SK-N-SH treated with all-trans-retinoic acid at 6 μM for 48 hours (cell line): ENCODE measurements at regions not wholly inside any gene's neighbourhood (a gene's known extent, or its start where the extent isn't known, plus 50 kb on each side); places are given as distances from the start of the nearest gene placed in this dataset.

ENCODE experiments used
- ATAC-seq: fragments of 200-7000 bp; cut with Tn5 transposase; 3 replicates; pipeline ENCODE4 v1.9.1; 2020; ENCODE audit warnings: mild to moderate bottlenecking, moderate library complexity
- ARNTL ChIP-seq: fragments of 450-650 bp; formaldehyde crosslinking; IDR thresholded peaks from 2 replicates; pipeline ENCODE4 v1.5.0; 2020; ENCODE audit warnings: low read depth, mild to moderate bottlenecking, moderate library complexity, borderline replicate concordance
- BACH2 ChIP-seq: fragments of 250-450 bp; sonication (Bioruptor Pico); IDR thresholded peaks from 2 replicates; pipeline ENCODE4 v1.9.0; 2021; ENCODE audit warnings: mild to moderate bottlenecking, borderline replicate concordance
- CSDC2 ChIP-seq: fragments of 250-450 bp; sonication (Bioruptor Pico); IDR thresholded peaks from 2 replicates; pipeline ENCODE4 v1.5.0; 2020; ENCODE audit warnings: mild to moderate bottlenecking, moderate library complexity
- ESRRG ChIP-seq: fragments of 250-450 bp; sonication (Bioruptor Pico); IDR thresholded peaks from 2 replicates; pipeline ENCODE4 v1.6.1; 2021; ENCODE audit warnings: mild to moderate bottlenecking
- GLIS3 ChIP-seq: fragments of 250-450 bp; sonication (Bioruptor Pico); IDR thresholded peaks from 2 replicates; pipeline ENCODE4 v1.5.0; 2020; ENCODE audit warnings: mild to moderate bottlenecking, moderate library complexity
- ISL1 ChIP-seq: fragments of 250-450 bp; sonication (Bioruptor Pico); IDR thresholded peaks from 2 replicates; pipeline ENCODE4 v2.1.2; 2022; ENCODE audit warnings: mild to moderate bottlenecking, moderate library complexity
- OSR1 ChIP-seq: fragments of 250-450 bp; sonication (Bioruptor Pico); IDR thresholded peaks from 2 replicates; pipeline ENCODE4 v1.8.0; 2022; ENCODE audit warnings: moderate library complexity, mild to moderate bottlenecking, inconsistent platforms
- PPARA ChIP-seq: fragments of 250-450 bp; sonication (Bioruptor Pico); IDR thresholded peaks from 2 replicates; pipeline ENCODE4 v1.5.0; 2020; ENCODE audit warnings: mild to moderate bottlenecking, borderline replicate concordance
- SNAI2 ChIP-seq: fragments of 250-450 bp; sonication (Bioruptor Pico); IDR thresholded peaks from 2 replicates; pipeline ENCODE4 v1.5.0; 2020; ENCODE audit warnings: mild to moderate bottlenecking, moderate library complexity
- TCF4 ChIP-seq: fragments of 250-450 bp; sonication (Bioruptor Pico); IDR thresholded peaks from 2 replicates; pipeline ENCODE4 v1.8.0; 2021; ENCODE audit warnings: mild to moderate bottlenecking, moderate library complexity, borderline replicate concordance
- TOX ChIP-seq: fragments of 250-450 bp; sonication (Bioruptor Pico); IDR thresholded peaks from 2 replicates; pipeline ENCODE4 v1.8.0; 2021; ENCODE audit warnings: mild to moderate bottlenecking, moderate library complexity, borderline replicate concordance
- ZC3H10 ChIP-seq: fragments of 250-450 bp; sonication (Bioruptor Pico); IDR thresholded peaks from 2 replicates; pipeline ENCODE4 v1.5.1; 2021; ENCODE audit warnings: mild to moderate bottlenecking, moderate library complexity
- ZFP3 ChIP-seq: fragments of 250-450 bp; sonication (Bioruptor Pico); IDR thresholded peaks from 2 replicates; pipeline ENCODE4 v1.5.0; 2020; ENCODE audit warnings: mild to moderate bottlenecking, moderate library complexity
- ZFP30 ChIP-seq: fragments of 450-650 bp; formaldehyde crosslinking; IDR thresholded peaks from 2 replicates; pipeline ENCODE4 v1.5.0; 2022; ENCODE audit warnings: mild to moderate bottlenecking, moderate library complexity
- ZNF70 ChIP-seq: fragments of 450-650 bp; formaldehyde crosslinking; IDR thresholded peaks from 2 replicates; pipeline ENCODE4 v1.5.0; 2020; ENCODE audit warnings: mild to moderate bottlenecking, moderate library complexity
- ZNF8 ChIP-seq: fragments of 450-650 bp; formaldehyde crosslinking; IDR thresholded peaks from 2 replicates; pipeline ENCODE4 v1.5.0; 2020; ENCODE audit warnings: mild to moderate bottlenecking, moderate library complexity
- TF ChIP-seq, protein P1 (sequence below): fragments of 250-450 bp; sonication (Bioruptor Pico); IDR thresholded peaks from 2 replicates; pipeline ENCODE4 v1.5.0; 2020; ENCODE audit warnings: mild to moderate bottlenecking, moderate library complexity
- TF ChIP-seq, protein P2 (sequence below): fragments of 250-450 bp; sonication (Bioruptor Pico); IDR thresholded peaks from 2 replicates; pipeline ENCODE4 v1.5.1; 2021; ENCODE audit warnings: mild to moderate bottlenecking, moderate library complexity
- TF ChIP-seq, protein P3 (sequence below): fragments of 250-450 bp; sonication (Bioruptor Pico); IDR thresholded peaks from 2 replicates; pipeline ENCODE4 v1.8.0; 2020; ENCODE audit warnings: mild to moderate bottlenecking, moderate library complexity, borderline replicate concordance
- TF ChIP-seq, protein P4 (sequence below): fragments of 250-450 bp; sonication (Bioruptor Pico); IDR thresholded peaks from 2 replicates; pipeline ENCODE4 v1.8.0; 2021; ENCODE audit warnings: low read depth, mild to moderate bottlenecking, moderate library complexity, borderline replicate concordance

DNA sequence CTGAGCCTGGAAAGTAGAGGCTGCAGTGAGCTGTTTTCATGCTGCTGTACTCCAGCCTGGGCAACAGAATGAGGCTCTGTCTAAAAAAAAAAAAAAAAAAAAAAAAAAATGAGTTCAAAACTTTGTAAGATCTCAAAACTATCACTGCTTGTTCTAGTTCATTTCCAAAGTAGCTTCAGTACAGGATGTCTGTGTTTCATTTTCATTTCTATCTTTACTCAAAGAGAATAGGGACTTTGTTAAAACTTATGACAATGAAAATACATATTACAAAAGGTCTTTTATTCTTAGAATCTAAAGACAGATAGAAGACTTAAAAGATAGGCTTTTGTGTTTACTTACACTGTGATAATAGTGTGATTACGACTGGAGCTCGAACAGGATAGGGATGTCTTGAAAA lies 709.7 kb downstream of the ADGRL2 start:
- TF ChIP-seq BACH2 (CRISPR knock-in tag) (no peak), GLIS3 (no peak), PPARA (no peak), ISL1 (CRISPR knock-in tag) (no peak), ZNF8 (CRISPR knock-in tag) (no peak), ZFP3 (CRISPR knock-in tag) (no peak), CSDC2 (CRISPR knock-in tag) (no peak), TCF4 (CRISPR knock-in tag) (no peak), ESRRG (CRISPR knock-in tag) (no peak)
- TF ChIP-seq, protein P1, sequence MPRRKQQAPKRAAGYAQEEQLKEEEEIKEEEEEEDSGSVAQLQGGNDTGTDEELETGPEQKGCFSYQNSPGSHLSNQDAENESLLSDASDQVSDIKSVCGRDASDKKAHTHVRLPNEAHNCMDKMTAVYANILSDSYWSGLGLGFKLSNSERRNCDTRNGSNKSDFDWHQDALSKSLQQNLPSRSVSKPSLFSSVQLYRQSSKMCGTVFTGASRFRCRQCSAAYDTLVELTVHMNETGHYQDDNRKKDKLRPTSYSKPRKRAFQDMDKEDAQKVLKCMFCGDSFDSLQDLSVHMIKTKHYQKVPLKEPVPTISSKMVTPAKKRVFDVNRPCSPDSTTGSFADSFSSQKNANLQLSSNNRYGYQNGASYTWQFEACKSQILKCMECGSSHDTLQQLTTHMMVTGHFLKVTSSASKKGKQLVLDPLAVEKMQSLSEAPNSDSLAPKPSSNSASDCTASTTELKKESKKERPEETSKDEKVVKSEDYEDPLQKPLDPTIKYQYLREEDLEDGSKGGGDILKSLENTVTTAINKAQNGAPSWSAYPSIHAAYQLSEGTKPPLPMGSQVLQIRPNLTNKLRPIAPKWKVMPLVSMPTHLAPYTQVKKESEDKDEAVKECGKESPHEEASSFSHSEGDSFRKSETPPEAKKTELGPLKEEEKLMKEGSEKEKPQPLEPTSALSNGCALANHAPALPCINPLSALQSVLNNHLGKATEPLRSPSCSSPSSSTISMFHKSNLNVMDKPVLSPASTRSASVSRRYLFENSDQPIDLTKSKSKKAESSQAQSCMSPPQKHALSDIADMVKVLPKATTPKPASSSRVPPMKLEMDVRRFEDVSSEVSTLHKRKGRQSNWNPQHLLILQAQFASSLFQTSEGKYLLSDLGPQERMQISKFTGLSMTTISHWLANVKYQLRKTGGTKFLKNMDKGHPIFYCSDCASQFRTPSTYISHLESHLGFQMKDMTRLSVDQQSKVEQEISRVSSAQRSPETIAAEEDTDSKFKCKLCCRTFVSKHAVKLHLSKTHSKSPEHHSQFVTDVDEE (CRISPR knock-in tag), result no peak
- TF ChIP-seq, protein P2, sequence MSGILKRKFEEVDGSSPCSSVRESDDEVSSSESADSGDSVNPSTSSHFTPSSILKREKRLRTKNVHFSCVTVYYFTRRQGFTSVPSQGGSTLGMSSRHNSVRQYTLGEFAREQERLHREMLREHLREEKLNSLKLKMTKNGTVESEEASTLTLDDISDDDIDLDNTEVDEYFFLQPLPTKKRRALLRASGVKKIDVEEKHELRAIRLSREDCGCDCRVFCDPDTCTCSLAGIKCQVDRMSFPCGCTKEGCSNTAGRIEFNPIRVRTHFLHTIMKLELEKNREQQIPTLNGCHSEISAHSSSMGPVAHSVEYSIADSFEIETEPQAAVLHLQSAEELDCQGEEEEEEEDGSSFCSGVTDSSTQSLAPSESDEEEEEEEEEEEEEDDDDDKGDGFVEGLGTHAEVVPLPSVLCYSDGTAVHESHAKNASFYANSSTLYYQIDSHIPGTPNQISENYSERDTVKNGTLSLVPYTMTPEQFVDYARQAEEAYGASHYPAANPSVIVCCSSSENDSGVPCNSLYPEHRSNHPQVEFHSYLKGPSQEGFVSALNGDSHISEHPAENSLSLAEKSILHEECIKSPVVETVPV, result no peak
- TF ChIP-seq, protein P3, sequence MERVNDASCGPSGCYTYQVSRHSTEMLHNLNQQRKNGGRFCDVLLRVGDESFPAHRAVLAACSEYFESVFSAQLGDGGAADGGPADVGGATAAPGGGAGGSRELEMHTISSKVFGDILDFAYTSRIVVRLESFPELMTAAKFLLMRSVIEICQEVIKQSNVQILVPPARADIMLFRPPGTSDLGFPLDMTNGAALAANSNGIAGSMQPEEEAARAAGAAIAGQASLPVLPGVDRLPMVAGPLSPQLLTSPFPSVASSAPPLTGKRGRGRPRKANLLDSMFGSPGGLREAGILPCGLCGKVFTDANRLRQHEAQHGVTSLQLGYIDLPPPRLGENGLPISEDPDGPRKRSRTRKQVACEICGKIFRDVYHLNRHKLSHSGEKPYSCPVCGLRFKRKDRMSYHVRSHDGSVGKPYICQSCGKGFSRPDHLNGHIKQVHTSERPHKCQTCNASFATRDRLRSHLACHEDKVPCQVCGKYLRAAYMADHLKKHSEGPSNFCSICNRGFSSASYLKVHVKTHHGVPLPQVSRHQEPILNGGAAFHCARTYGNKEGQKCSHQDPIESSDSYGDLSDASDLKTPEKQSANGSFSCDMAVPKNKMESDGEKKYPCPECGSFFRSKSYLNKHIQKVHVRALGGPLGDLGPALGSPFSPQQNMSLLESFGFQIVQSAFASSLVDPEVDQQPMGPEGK (CRISPR knock-in tag), result no peak
- TF ChIP-seq, protein P4, sequence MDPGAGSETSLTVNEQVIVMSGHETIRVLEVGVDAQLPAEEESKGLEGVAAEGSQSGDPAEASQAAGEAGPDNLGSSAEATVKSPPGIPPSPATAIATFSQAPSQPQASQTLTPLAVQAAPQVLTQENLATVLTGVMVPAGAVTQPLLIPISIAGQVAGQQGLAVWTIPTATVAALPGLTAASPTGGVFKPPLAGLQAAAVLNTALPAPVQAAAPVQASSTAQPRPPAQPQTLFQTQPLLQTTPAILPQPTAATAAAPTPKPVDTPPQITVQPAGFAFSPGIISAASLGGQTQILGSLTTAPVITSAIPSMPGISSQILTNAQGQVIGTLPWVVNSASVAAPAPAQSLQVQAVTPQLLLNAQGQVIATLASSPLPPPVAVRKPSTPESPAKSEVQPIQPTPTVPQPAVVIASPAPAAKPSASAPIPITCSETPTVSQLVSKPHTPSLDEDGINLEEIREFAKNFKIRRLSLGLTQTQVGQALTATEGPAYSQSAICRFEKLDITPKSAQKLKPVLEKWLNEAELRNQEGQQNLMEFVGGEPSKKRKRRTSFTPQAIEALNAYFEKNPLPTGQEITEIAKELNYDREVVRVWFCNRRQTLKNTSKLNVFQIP, result no peak
- ATAC-seq, result no peak

DNA sequence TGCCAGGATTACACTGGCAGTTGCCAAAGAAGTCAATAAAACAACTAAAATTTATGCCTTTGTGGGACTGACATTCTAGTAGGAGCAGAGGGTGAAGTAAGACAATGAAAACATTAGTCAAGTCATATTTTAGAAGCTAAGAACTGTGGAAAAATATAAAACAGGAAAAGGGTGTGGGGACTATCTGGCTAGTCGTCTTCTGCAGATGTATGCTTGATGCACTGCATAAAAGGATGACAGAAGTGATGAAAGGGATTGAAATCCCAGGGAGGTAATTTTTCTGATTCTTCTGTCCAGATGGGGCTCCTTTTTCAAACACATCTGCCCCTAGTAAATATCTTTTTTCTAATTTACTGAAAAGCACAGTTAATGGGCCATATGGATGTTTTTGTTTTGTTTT lies 706.3 kb downstream of the ADGRL2 start:
- TF ChIP-seq, protein P4, result no peak
- TF ChIP-seq BACH2 (CRISPR knock-in tag) (no peak), SNAI2 (no peak)
- TF ChIP-seq, protein P3 (CRISPR knock-in tag), result no peak
- TF ChIP-seq, all 23 proteins: peak for 0
- no peak for ATAC-seq

DNA sequence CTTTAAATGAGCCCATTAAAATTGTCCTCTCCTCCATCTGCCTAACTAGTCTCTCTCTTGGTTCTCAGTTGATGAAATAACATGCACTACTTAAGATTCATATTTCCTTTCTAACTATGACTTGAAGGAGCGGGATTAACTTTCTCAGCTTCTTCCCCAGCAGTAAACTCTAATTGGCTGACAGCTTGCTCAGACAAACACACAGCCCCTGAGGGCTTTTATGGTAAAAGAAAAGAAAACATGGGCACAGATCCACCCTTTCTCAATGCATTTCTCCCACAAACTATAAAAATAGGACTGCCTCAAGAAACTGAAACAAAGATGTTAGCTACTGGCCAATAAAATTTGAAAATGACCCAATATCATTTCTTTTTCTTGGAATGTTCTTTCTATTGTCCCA lies 703.1 kb downstream of the ADGRL2 start:
- TF ChIP-seq ESRRG (CRISPR knock-in tag), result no peak
- TF ChIP-seq ZNF70 (CRISPR knock-in tag), result no peak
- TF ChIP-seq CSDC2 (CRISPR knock-in tag), result no peak
- no peak for TF ChIP-seq OSR1
- TF ChIP-seq TCF4 (CRISPR knock-in tag), result no peak
- TF ChIP-seq GLIS3, result no peak
- no peak for TF ChIP-seq ARNTL
- no peak for TF ChIP-seq BACH2 (CRISPR knock-in tag)
- TF ChIP-seq TOX, result no peak
- no peak for TF ChIP-seq ZC3H10 (CRISPR knock-in tag)
- TF ChIP-seq, protein P4, result no peak
- no peak for TF ChIP-seq SNAI2
- TF ChIP-seq ZFP30 (CRISPR knock-in tag), result no peak
- no peak for ATAC-seq
